Hepatocyte (in vitro differentiated cells): ENCODE measurements at regions not wholly inside any gene's neighbourhood (a gene's known extent, or its start where the extent isn't known, plus 50 kb on each side); places are given as distances from the start of the nearest gene placed in this dataset.

Experiments used
- EZH2 ChIP-seq: fragments of 200-600 bp; sonication (generic); IDR thresholded peaks from 2 replicates; pipeline ENCODE4 v1.6.1; 2016; ENCODE audit warnings: antibody characterized with exemption, mild to moderate bottlenecking, borderline replicate concordance
- TF ChIP-seq, protein P1 (sequence below): fragments of 200-600 bp; sonication (generic); IDR thresholded peaks from 2 replicates; pipeline ENCODE4 v1.5.1; 2016; ENCODE audit warnings: antibody characterized with exemption, mild to moderate bottlenecking; ENCODE audit not compliant: poor library complexity

DNA sequence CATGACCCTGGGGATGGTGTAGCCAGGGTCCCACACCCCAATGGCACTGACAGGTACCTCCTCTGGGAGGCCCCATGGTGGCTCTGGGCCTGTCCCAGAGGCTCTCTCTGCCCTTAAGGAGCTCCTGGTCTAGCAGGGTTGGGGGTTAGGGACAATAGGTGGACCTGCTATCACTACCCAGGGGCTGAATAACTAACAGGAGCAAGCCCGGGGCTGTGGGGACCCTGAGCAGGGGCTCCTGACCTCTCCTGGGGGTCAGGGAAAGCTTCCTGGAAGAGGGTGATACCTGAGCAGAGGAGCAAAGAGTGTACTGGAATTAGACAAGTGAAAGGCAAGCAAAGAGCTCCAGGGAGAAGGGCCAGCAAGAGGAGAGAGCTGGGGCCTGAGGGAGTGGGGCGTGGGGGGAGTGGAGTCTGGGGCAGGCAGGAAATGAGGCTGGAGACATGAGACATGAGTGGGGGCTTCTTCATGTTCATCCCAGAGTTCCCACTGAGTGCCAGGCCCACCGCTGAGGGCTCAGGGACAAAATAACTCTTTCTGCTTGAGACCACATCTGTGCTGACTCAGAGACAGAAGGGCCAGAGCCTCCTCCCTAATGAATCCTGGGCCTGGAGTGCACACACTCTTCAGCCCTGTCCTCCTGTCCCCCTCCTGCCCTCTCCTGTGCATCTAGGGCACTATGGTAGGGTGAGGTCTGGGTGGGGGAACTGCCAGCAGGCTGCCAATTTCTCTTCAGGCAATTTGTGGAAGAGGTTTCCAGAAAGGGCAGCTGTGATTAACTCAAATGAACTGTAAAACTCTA lies 517.6 kb downstream of the PTPRU start:
- TF ChIP-seq, protein P1, sequence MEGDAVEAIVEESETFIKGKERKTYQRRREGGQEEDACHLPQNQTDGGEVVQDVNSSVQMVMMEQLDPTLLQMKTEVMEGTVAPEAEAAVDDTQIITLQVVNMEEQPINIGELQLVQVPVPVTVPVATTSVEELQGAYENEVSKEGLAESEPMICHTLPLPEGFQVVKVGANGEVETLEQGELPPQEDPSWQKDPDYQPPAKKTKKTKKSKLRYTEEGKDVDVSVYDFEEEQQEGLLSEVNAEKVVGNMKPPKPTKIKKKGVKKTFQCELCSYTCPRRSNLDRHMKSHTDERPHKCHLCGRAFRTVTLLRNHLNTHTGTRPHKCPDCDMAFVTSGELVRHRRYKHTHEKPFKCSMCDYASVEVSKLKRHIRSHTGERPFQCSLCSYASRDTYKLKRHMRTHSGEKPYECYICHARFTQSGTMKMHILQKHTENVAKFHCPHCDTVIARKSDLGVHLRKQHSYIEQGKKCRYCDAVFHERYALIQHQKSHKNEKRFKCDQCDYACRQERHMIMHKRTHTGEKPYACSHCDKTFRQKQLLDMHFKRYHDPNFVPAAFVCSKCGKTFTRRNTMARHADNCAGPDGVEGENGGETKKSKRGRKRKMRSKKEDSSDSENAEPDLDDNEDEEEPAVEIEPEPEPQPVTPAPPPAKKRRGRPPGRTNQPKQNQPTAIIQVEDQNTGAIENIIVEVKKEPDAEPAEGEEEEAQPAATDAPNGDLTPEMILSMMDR = no peak
- no peak for TF ChIP-seq EZH2
